CD4-positive, CD25-positive, alpha-beta regulatory T cell (primary cell): ENCODE measurements at regions not wholly inside any gene's neighbourhood (a gene's known extent, or its start where the extent isn't known, plus 50 kb on each side); places are given as distances from the start of the nearest gene placed in this dataset.
"Not testable (repeated sequence)": the region's sequence is repeated elsewhere in the genome, so short reads cannot be mapped to it uniquely, and the experiment has no call there.

Experiments used
- ATAC-seq, 2 donors: fragments of 150-1000 bp; cut with Tn5 transposase; one replicate each; pipeline ENCODE4 v1.10.0; 2021; ENCODE audit warnings: low read depth in 2 of 2, moderate number of reproducible peaks in 2 of 2, moderate library complexity in 1 of 2
- DNase-seq, 3 donors: peaks; one replicate each; pipeline versions ENCODE4 v3.0.0 to v3.0.0-alpha.2; 2012 to 2022; ENCODE audit warnings: mixed read lengths in 1 of 3
- H3K27ac ChIP-seq: one replicate; pipeline ENCODE4 v1.7.0; 2013; ENCODE audit warnings: mild to moderate bottlenecking, low read length; ENCODE audit not compliant: insufficient read depth, poor library complexity, severe bottlenecking
- H3K27me3 ChIP-seq: one replicate; pipeline ENCODE4 v1.7.0; 2013; ENCODE audit warnings: low read length; ENCODE audit not compliant: control insufficient read depth, insufficient read depth
- H3K36me3 ChIP-seq: one replicate; pipeline ENCODE4 v1.7.0; 2013; ENCODE audit warnings: mild to moderate bottlenecking, low read length, moderate library complexity; ENCODE audit not compliant: control insufficient read depth, insufficient read depth
- H3K4me1 ChIP-seq: 2 replicates; pipeline ENCODE4 v1.7.0; 2013; ENCODE audit warnings: mild to moderate bottlenecking, low read length; ENCODE audit not compliant: insufficient read depth, control insufficient read depth, poor library complexity, severe bottlenecking
- H3K4me3 ChIP-seq: one replicate; pipeline ENCODE4 v1.7.0; 2013; ENCODE audit warnings: low read depth, mild to moderate bottlenecking, low read length, moderate library complexity
- H3K9me3 ChIP-seq, 2 experiments: 1 replicate in 1 of 2; 2 replicates in 1 of 2; pipeline ENCODE4 v1.7.0; 2013; ENCODE audit warnings: low read length in 2 of 2, mild to moderate bottlenecking in 1 of 2, moderate library complexity in 1 of 2; ENCODE audit not compliant: control insufficient read depth in 2 of 2
- H3K27ac Mint-ChIP-seq, 3 donors: one replicate each; pipeline ENCODE4 v1.8.0; 2020 to 2022; ENCODE audit warnings: mild to moderate bottlenecking in 3 of 3, mixed read lengths in 3 of 3, moderate library complexity in 2 of 3
- H3K27me3 Mint-ChIP-seq: one replicate; pipeline ENCODE4 v1.8.0; 2022; ENCODE audit warnings: mild to moderate bottlenecking, mixed read lengths
- H3K36me3 Mint-ChIP-seq: one replicate; pipeline ENCODE4 v1.8.0; 2020; ENCODE audit warnings: mixed read lengths
- H3K4me1 Mint-ChIP-seq, 4 donors: one replicate each; pipeline ENCODE4 v1.8.0; 2020 to 2022; ENCODE audit warnings: mixed read lengths in 4 of 4, mild to moderate bottlenecking in 1 of 4
- H3K4me3 Mint-ChIP-seq, 4 donors: one replicate each; pipeline ENCODE4 v1.8.0; 2020 to 2022; ENCODE audit warnings: mild to moderate bottlenecking in 4 of 4, mixed read lengths in 4 of 4, moderate library complexity in 3 of 4
- H3K9me3 Mint-ChIP-seq, 7 donors: one replicate each; pipeline ENCODE4 v1.8.0; 2020 to 2022; ENCODE audit warnings: mixed read lengths in 7 of 7, mild to moderate bottlenecking in 3 of 7, moderate library complexity in 2 of 7

GRCh38 chr11:45000918-45001317 lies 50.2 kb upstream of the TP53I11 start:
- Histone ChIP-seq H3K4me1 (no peaks in the 10 kb centered on the region), H3K4me3 (no peak overlapping the region), H3K36me3 (no peaks in the 10 kb centered on the region), H3K27ac (no peak overlapping the region), H3K9me3 (no peaks in the 10 kb centered on the region), H3K27me3 (no peaks in the 10 kb centered on the region)
- DNase-seq (no peak), ATAC-seq (no peak)
- H3K36me3 Mint-ChIP-seq, result no peaks in the 10 kb centered on the region
- no peaks in the 10 kb centered on the region for H3K9me3 Mint-ChIP-seq
- no peaks in the 10 kb centered on the region for H3K4me1 Mint-ChIP-seq
- H3K27me3 Mint-ChIP-seq, result peaks cover 5% of the 10 kb centered on the region
- H3K4me3 Mint-ChIP-seq, result no peak overlapping the region
- H3K27ac Mint-ChIP-seq, result no peak overlapping the region

- H3K4me1 ChIP-seq, result no peaks in the 10 kb centered on the region
- H3K27ac Mint-ChIP-seq, result no peak overlapping the region
- ATAC-seq (no peak), DNase-seq (no peak)
- no peaks in the 10 kb centered on the region for H3K9me3 Mint-ChIP-seq
- H3K27me3 ChIP-seq, result no peaks in the 10 kb centered on the region
- peaks cover 3% of the 10 kb centered on the region for H3K27me3 Mint-ChIP-seq
- no peak overlapping the region for H3K4me3 Mint-ChIP-seq
- H3K4me1 Mint-ChIP-seq, result no peaks in the 10 kb centered on the region
- no peak overlapping the region for H3K27ac ChIP-seq
- H3K9me3 ChIP-seq, result no peaks in the 10 kb centered on the region
- no peak overlapping the region for H3K4me3 ChIP-seq
- H3K36me3 ChIP-seq, result no peaks in the 10 kb centered on the region
- H3K36me3 Mint-ChIP-seq, result no peaks in the 10 kb centered on the region
Observed at GRCh38 chr11:45001466-45002165, 50.9 kb upstream of the TP53I11 start.

GRCh38 chr11:45005106-45005505 lies 54.4 kb upstream of the TP53I11 start:
- Histone ChIP-seq H3K27me3 (peaks cover 6% of the 10 kb centered on the region), H3K4me1 (no peaks in the 10 kb centered on the region), H3K27ac (no peak overlapping the region), H3K4me3 (no peak overlapping the region), H3K9me3 (no peaks in the 10 kb centered on the region), H3K36me3 (no peaks in the 10 kb centered on the region)
- Mint-ChIP-seq H3K9me3 (peaks cover 0 to 2% (median 0%) of the 10 kb centered on the region in 7 donors), H3K36me3 (no peaks in the 10 kb centered on the region), H3K27ac (no peak overlapping the region), H3K27me3 (peaks cover 9% of the 10 kb centered on the region), H3K4me3 (no peak overlapping the region), H3K4me1 (no peaks in the 10 kb centered on the region)
- no peak for ATAC-seq
- no peak for DNase-seq

GRCh38 chr11:45007011-45007410 lies 56.3 kb upstream of the TP53I11 start:
- H3K9me3 ChIP-seq, result no peaks in the 10 kb centered on the region
- no peak overlapping the region for H3K4me3 ChIP-seq
- ATAC-seq (no peak), DNase-seq (no peak)
- no peaks in the 10 kb centered on the region for H3K4me1 ChIP-seq
- no peak overlapping the region for H3K27ac Mint-ChIP-seq
- peaks cover 9% of the 10 kb centered on the region for H3K27me3 Mint-ChIP-seq
- no peaks in the 10 kb centered on the region for H3K36me3 Mint-ChIP-seq
- no peak overlapping the region for H3K4me3 Mint-ChIP-seq
- no peaks in the 10 kb centered on the region for H3K36me3 ChIP-seq
- H3K9me3 Mint-ChIP-seq, result peaks cover 0 to 2% (median 0%) of the 10 kb centered on the region in 7 donors
- H3K4me1 Mint-ChIP-seq, result no peaks in the 10 kb centered on the region
- peaks cover 6% of the 10 kb centered on the region for H3K27me3 ChIP-seq
- H3K27ac ChIP-seq, result no peak overlapping the region

GRCh38 chr11:45015983-45016382 lies 65.3 kb upstream of the TP53I11 start:
- Mint-ChIP-seq H3K9me3 (peaks cover 0 to 32% (median 8%) of the 10 kb centered on the region in 7 donors), H3K27me3 (peaks cover 16% of the 10 kb centered on the region)

GRCh38 chr11:45016446-45016845 lies 65.8 kb upstream of the TP53I11 start:
- not testable (repeated sequence) for H3K4me3 ChIP-seq, H3K27me3 ChIP-seq, H3K9me3 ChIP-seq, DNase-seq, H3K36me3 ChIP-seq, H3K36me3 Mint-ChIP-seq, ATAC-seq, H3K4me1 ChIP-seq, H3K27ac Mint-ChIP-seq, H3K4me3 Mint-ChIP-seq, H3K27ac ChIP-seq
- Mint-ChIP-seq H3K27me3 (peaks cover 16% of the 10 kb centered on the region), H3K9me3 (peaks cover 0 to 32% (median 8%) of the 10 kb centered on the region in 7 donors), H3K4me1 (peaks cover 0 to 18% (median 4%) of the 10 kb centered on the region in 4 donors)

More at GRCh38 chr11:45015983-45016382, 65.3 kb upstream of the TP53I11 start:
- not testable (repeated sequence) for H3K36me3 ChIP-seq, H3K4me3 ChIP-seq, H3K36me3 Mint-ChIP-seq, H3K4me1 ChIP-seq, H3K4me3 Mint-ChIP-seq, H3K27ac ChIP-seq, H3K27me3 ChIP-seq, H3K27ac Mint-ChIP-seq, H3K9me3 ChIP-seq, ATAC-seq, DNase-seq
- H3K4me1 Mint-ChIP-seq, result peaks cover 0 to 18% (median 4%) of the 10 kb centered on the region in 4 donors

- peaks cover 4% of the 10 kb centered on the region for H3K27me3 ChIP-seq
- ATAC-seq, result no peak
- peaks cover 0 to 30% (median 8%) of the 10 kb centered on the region in 7 donors for H3K9me3 Mint-ChIP-seq
Observed at GRCh38 chr11:45017329-45017728, 66.6 kb upstream of the TP53I11 start.

GRCh38 chr11:45021001-45021400 lies 70.3 kb upstream of the TP53I11 start:
- H3K36me3 Mint-ChIP-seq, result no peaks in the 10 kb centered on the region
- DNase-seq, result no peak
- peaks cover 4% of the 10 kb centered on the region for H3K27me3 ChIP-seq
- peaks cover 0 to 9% (median 7%) of the 10 kb centered on the region in 4 donors for H3K4me1 Mint-ChIP-seq
- peaks cover 0 to 5% (median 0%) of the 10 kb centered on the region in 7 donors for H3K9me3 Mint-ChIP-seq
- no peak overlapping the region for H3K27ac ChIP-seq
- peaks cover 8% of the 10 kb centered on the region for H3K27me3 Mint-ChIP-seq
- H3K4me3 Mint-ChIP-seq, result no peak overlapping the region
- ATAC-seq, result no peak
- H3K4me1 ChIP-seq, result peaks cover 4% of the 10 kb centered on the region
- no peaks in the 10 kb centered on the region for H3K9me3 ChIP-seq
- peak overlapping the region in 1 of 3 donors; percentile 18 for H3K27ac Mint-ChIP-seq
- no peak overlapping the region for H3K4me3 ChIP-seq
- H3K36me3 ChIP-seq, result no peaks in the 10 kb centered on the region

More at GRCh38 chr11:45017329-45017728, 66.6 kb upstream of the TP53I11 start:
- no peak overlapping the region for H3K27ac ChIP-seq
- H3K4me3 ChIP-seq, result no peak overlapping the region
- no peaks in the 10 kb centered on the region for H3K4me1 ChIP-seq
- no peaks in the 10 kb centered on the region for H3K36me3 ChIP-seq
- no peak overlapping the region for H3K4me3 Mint-ChIP-seq
- no peaks in the 10 kb centered on the region for H3K36me3 Mint-ChIP-seq
- H3K27me3 Mint-ChIP-seq, result peaks cover 16% of the 10 kb centered on the region
- DNase-seq, result no peak
- no peaks in the 10 kb centered on the region for H3K9me3 ChIP-seq
- peaks cover 0 to 16% (median 3%) of the 10 kb centered on the region in 4 donors for H3K4me1 Mint-ChIP-seq
- no peak overlapping the region for H3K27ac Mint-ChIP-seq
